ENCODE measurements at regions not wholly inside any gene's neighbourhood (a gene's known extent, or its start where the extent isn't known, plus 50 kb on each side); places are given as distances from the start of the nearest gene placed in this dataset.

- H3K79me2 ChIP-seq (ENCODE audit: low read length), result no peaks in the 10 kb centered on the region
- H3K4me1 ChIP-seq (ENCODE audit: low read length), result no peaks in the 10 kb centered on the region
- no peak overlapping the region for H3K27ac ChIP-seq (ENCODE audit: low read length)
- no peak overlapping the region for H3K4me3 ChIP-seq (ENCODE audit: low read length)
- no peak overlapping the region for H3K9ac ChIP-seq (ENCODE audit: low read length)
- H3K36me3 ChIP-seq (replicated peaks; ENCODE audit: insufficient read depth, low read length), result no peaks in the 10 kb centered on the region
- H3K4me2 ChIP-seq (ENCODE audit: low read depth, low read length), result no peak overlapping the region
- no peaks in the 10 kb centered on the region for H3K9me2 ChIP-seq (replicated peaks; ENCODE audit: insufficient read depth, low read length)
- no peak overlapping the region for H2AFZ ChIP-seq (ENCODE audit: low read length)
- H3K27me3 ChIP-seq (replicated peaks; ENCODE audit: insufficient read depth, low read length), result no peaks in the 10 kb centered on the region
- H3F3A ChIP-seq (ENCODE audit: insufficient read depth, low read length), result no peaks in the 10 kb centered on the region
- no peaks in the 10 kb centered on the region for H4K20me1 ChIP-seq (ENCODE audit: insufficient read depth, low read length)
- DNase-seq, result no peak
- TF ChIP-seq, protein P1, sequence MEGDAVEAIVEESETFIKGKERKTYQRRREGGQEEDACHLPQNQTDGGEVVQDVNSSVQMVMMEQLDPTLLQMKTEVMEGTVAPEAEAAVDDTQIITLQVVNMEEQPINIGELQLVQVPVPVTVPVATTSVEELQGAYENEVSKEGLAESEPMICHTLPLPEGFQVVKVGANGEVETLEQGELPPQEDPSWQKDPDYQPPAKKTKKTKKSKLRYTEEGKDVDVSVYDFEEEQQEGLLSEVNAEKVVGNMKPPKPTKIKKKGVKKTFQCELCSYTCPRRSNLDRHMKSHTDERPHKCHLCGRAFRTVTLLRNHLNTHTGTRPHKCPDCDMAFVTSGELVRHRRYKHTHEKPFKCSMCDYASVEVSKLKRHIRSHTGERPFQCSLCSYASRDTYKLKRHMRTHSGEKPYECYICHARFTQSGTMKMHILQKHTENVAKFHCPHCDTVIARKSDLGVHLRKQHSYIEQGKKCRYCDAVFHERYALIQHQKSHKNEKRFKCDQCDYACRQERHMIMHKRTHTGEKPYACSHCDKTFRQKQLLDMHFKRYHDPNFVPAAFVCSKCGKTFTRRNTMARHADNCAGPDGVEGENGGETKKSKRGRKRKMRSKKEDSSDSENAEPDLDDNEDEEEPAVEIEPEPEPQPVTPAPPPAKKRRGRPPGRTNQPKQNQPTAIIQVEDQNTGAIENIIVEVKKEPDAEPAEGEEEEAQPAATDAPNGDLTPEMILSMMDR (IDR thresholded peaks at IDR 0.05; ENCODE audit: low read length), result no peak
- TF ChIP-seq EZH2 (optimal IDR thresholded peaks at IDR 0.05; ENCODE audit: low read depth, low read length), result no peak
- no peak for TF ChIP-seq EZH2phosphoT487 (IDR thresholded peaks at IDR 0.05; ENCODE audit: low read length)
- H3K9me3 ChIP-seq (replicated peaks; ENCODE audit: insufficient read depth, low read length), result no peaks in the 10 kb centered on the region
These were observed 1044.9 kb downstream of the TYW1 start for GRCh38 chr7:68041554-68041953.

GRCh38 chr7:68043546-68043945 lies 1046.9 kb downstream of the TYW1 start:
- no peak overlapping the region for H3K9ac ChIP-seq (ENCODE audit: low read length)
- no peaks in the 10 kb centered on the region for H3K36me3 ChIP-seq (replicated peaks; ENCODE audit: insufficient read depth, low read length)
- H3K4me1 ChIP-seq (ENCODE audit: low read length), result no peaks in the 10 kb centered on the region
- H3K4me2 ChIP-seq (ENCODE audit: low read depth, low read length), result no peak overlapping the region
- no peak overlapping the region for H2AFZ ChIP-seq (ENCODE audit: low read length)
- TF ChIP-seq EZH2phosphoT487 (IDR thresholded peaks at IDR 0.05; ENCODE audit: low read length) (no peak), EZH2 (optimal IDR thresholded peaks at IDR 0.05; ENCODE audit: low read depth, low read length) (no peak)
- TF ChIP-seq, protein P1 (IDR thresholded peaks at IDR 0.05; ENCODE audit: low read length), result no peak
- no peaks in the 10 kb centered on the region for H4K20me1 ChIP-seq (ENCODE audit: insufficient read depth, low read length)
- no peaks in the 10 kb centered on the region for H3F3A ChIP-seq (ENCODE audit: insufficient read depth, low read length)
- H3K9me3 ChIP-seq (replicated peaks; ENCODE audit: insufficient read depth, low read length), result no peaks in the 10 kb centered on the region
- H3K9me2 ChIP-seq (replicated peaks; ENCODE audit: insufficient read depth, low read length), result no peaks in the 10 kb centered on the region
- no peak for DNase-seq
- H3K27me3 ChIP-seq (replicated peaks; ENCODE audit: insufficient read depth, low read length), result no peaks in the 10 kb centered on the region
- H3K27ac ChIP-seq (ENCODE audit: low read length), result no peak overlapping the region
- no peaks in the 10 kb centered on the region for H3K79me2 ChIP-seq (ENCODE audit: low read length)
- H3K4me3 ChIP-seq (ENCODE audit: low read length), result no peak overlapping the region

DNA sequence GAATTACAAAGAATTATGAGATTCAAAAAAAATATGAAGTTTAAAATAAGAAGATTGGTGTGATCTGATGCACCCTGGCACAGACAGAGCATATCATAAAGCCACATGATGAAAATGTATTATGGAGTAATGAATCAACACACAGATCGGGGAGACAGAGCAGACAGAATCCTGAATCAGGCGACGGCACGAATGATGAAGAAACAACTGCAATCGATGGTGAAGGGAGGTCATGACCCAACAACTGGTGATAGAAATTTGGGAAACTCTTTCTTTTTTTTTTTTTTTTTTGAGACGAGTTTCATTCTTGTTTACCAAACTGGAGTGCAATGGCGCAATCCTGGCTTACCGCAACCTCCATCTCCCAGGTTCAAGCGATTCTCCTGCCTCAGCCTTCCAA lies 1054.0 kb downstream of the TYW1 start:
- DNase-seq, result no peak
- Histone ChIP-seq H3K27ac (ENCODE audit: low read length) (no peak overlapping the region), H3K9ac (ENCODE audit: low read length) (no peak overlapping the region), H3K79me2 (ENCODE audit: low read length) (no peaks in the 10 kb centered on the region), H3K4me3 (ENCODE audit: low read length) (no peak overlapping the region), H3K4me1 (ENCODE audit: low read length) (no peaks in the 10 kb centered on the region), H3K27me3 (replicated peaks; ENCODE audit: insufficient read depth, low read length) (no peaks in the 10 kb centered on the region), H4K20me1 (ENCODE audit: insufficient read depth, low read length) (no peaks in the 10 kb centered on the region), H3K9me3 (replicated peaks; ENCODE audit: insufficient read depth, low read length) (no peaks in the 10 kb centered on the region), H3F3A (ENCODE audit: insufficient read depth, low read length) (no peaks in the 10 kb centered on the region), H3K36me3 (replicated peaks; ENCODE audit: insufficient read depth, low read length) (no peaks in the 10 kb centered on the region), H3K9me2 (replicated peaks; ENCODE audit: insufficient read depth, low read length) (no peaks in the 10 kb centered on the region), H2AFZ (ENCODE audit: low read length) (no peak overlapping the region), H3K4me2 (ENCODE audit: low read depth, low read length) (no peak overlapping the region)
- TF ChIP-seq EZH2 (optimal IDR thresholded peaks at IDR 0.05; ENCODE audit: low read depth, low read length), result no peak

- H3K36me3 ChIP-seq (replicated peaks; ENCODE audit: insufficient read depth, low read length), result no peaks in the 10 kb centered on the region
- H3F3A ChIP-seq (ENCODE audit: insufficient read depth, low read length), result no peaks in the 10 kb centered on the region
- H3K27ac ChIP-seq (ENCODE audit: low read length), result no peak overlapping the region
- H3K4me3 ChIP-seq (ENCODE audit: low read length), result no peak overlapping the region
- no peaks in the 10 kb centered on the region for H3K27me3 ChIP-seq (replicated peaks; ENCODE audit: insufficient read depth, low read length)
- no peaks in the 10 kb centered on the region for H3K79me2 ChIP-seq (ENCODE audit: low read length)
- TF ChIP-seq EZH2phosphoT487 (IDR thresholded peaks at IDR 0.05; ENCODE audit: low read length), result no peak
- no peak for TF ChIP-seq EZH2 (optimal IDR thresholded peaks at IDR 0.05; ENCODE audit: low read depth, low read length)
- TF ChIP-seq, protein P1 (IDR thresholded peaks at IDR 0.05; ENCODE audit: low read length), result no peak
- no peak overlapping the region for H3K9ac ChIP-seq (ENCODE audit: low read length)
- no peak overlapping the region for H2AFZ ChIP-seq (ENCODE audit: low read length)
- H3K9me2 ChIP-seq (replicated peaks; ENCODE audit: insufficient read depth, low read length), result no peaks in the 10 kb centered on the region
- no peak for DNase-seq
- H4K20me1 ChIP-seq (ENCODE audit: insufficient read depth, low read length), result no peaks in the 10 kb centered on the region
- H3K4me2 ChIP-seq (ENCODE audit: low read depth, low read length), result no peak overlapping the region
- H3K9me3 ChIP-seq (replicated peaks; ENCODE audit: insufficient read depth, low read length), result no peaks in the 10 kb centered on the region
- no peaks in the 10 kb centered on the region for H3K4me1 ChIP-seq (ENCODE audit: low read length)
These were observed 1061.4 kb downstream of the TYW1 start for GRCh38 chr7:68058014-68058413.
